ENCODE measurements at regions not wholly inside any gene's neighbourhood (a gene's known extent, or its start where the extent isn't known, plus 50 kb on each side); places are given as distances from the start of the nearest gene placed in this dataset.

GRCh38 chr13:106709522-106709921 lies 141.6 kb upstream of the ARGLU1 start:
- DNase-seq (ENCODE audit: low spot score) = no peak

- DNase-seq (ENCODE audit: low spot score) = no peak
These were observed 134.6 kb upstream of the ARGLU1 start for GRCh38 chr13:106702505-106702904.

- no peak for DNase-seq (ENCODE audit: low spot score)
These were observed 133.9 kb upstream of the ARGLU1 start for GRCh38 chr13:106701771-106702341.

GRCh38 chr13:106700439-106700838 lies 132.5 kb upstream of the ARGLU1 start:
- DNase-seq (ENCODE audit: low spot score) = no peak

GRCh38 chr13:106700007-106700406 lies 132.1 kb upstream of the ARGLU1 start:
- DNase-seq (ENCODE audit: low spot score) = no peak

DNA sequence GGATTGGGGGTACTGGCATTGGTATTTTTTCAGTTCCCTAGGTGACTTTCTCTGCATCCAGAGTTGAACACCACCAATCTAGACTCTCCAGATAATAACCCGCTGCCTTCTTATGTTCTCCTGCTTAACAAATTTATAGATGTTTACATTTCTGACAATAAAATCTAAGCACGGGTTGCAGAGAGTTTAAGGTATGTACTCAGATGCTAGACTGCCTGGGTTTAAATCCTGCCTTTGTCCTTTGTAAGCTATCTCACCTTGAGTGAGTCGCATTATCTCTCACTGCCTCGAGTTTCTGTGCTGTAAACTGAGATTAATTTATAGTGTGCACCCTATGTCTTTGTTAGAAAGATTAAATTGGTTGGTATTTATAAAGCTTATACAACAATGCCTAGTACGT lies 131.4 kb upstream of the ARGLU1 start:
- no peak for DNase-seq (ENCODE audit: low spot score)

DNA sequence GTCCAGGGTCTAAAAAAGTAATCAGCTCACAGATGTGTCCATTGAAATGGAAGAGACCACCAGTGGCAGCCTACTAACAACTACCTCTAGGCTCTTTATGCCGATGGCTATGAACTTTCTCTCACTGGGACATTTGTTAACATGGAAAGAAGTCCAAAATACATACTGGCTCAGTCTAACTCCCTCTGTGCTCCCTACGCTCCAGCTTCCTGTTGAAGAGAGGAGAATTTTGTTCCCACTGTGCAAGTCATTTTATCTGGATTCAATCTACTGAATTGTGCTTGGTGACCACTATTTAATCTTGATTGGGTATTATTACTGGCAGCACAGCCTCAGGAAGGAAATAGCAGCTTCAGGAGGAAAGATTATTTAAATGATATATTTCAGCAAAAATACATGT lies 128.8 kb upstream of the ARGLU1 start:
- DNase-seq (ENCODE audit: low spot score) = no peak

- DNase-seq (ENCODE audit: low spot score) = no peak
These were observed 128.2 kb upstream of the ARGLU1 start for GRCh38 chr13:106696140-106696539.

DNA sequence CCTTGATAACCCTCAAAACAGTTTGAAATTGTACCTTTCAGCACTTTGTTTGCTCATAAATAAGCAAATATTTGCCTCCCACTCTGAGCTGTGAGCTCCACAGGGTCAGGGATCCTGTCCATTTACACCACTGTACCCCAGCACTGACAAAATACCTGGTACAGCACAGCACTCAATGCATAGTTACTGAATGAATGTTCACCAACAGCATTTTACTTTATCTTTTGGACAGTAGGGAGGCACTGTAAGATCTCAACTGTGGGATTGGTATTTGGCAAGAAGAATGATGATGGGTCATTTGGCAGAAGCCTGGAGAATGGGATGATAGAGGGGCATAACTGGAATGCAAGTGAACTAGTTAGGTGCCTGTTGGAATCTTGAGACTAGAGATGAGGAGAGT lies 127.2 kb upstream of the ARGLU1 start:
- DNase-seq (ENCODE audit: low spot score) = no peak

DNA sequence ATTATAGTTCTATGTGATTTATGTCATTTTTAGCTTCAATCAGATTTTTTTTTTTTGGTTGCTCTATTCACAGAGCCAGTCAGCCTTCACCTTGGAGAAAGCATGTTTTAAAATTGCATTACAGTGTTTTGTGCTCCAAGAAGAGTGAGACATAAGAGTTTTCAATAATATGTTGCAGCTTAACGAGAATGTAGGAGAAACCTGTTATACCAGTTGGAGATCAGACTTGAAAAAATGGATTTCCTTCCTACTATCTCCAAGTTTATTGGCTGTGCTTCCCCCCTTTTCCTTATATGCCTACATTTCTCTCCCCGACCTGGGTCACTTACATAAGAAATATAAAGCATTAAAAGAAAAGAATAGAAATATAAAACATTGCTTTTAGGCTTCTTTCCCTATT lies 123.9 kb upstream of the ARGLU1 start:
- no peak for DNase-seq (ENCODE audit: low spot score)

DNA sequence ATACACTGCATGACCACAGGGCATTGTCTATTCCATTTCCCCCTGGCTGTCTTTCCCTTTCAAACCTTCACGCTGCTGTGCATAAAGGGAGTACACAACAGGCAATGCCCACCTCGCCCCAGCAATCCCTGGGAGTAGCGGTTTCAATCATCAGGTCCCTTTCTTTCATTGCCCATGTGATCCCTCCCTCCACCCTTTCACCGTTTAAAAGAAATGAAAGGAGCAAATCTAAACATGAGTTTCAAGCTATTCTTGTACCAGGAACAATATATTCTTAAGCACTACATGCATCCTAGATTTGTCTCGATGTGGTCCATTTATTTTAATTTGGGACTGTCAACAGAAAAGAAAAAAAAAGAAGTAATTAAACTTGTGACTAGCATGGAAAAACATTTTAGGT lies 123.4 kb upstream of the ARGLU1 start:
- DNase-seq (ENCODE audit: low spot score) = no peak

DNA sequence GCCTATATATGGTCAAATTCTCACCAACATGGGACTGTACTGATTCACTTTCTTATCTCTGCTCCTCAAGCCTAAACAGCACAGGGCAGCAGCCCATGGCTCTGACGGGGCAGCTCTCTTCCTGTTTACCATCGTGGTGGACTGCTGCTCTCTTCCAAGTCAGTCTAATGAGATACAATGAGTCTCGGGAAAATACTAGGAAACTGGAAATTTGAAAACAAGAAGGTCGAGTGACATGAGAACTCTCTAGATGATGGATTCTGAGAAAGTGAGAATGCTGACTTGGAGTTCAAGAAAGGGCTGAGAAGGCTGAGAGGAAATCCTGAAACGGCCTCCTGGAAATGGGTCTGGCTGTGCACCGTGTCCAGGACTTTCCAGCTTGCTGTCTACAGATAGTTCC lies 122.8 kb upstream of the ARGLU1 start:
- no peak for DNase-seq (ENCODE audit: low spot score)

GRCh38 chr13:106689906-106690305 lies 122.0 kb upstream of the ARGLU1 start:
- no peak for DNase-seq (ENCODE audit: low spot score)

- no peak for DNase-seq (ENCODE audit: low spot score)
These were observed 121.0 kb upstream of the ARGLU1 start for GRCh38 chr13:106688940-106689339.

GRCh38 chr13:106686163-106686562 lies 118.2 kb upstream of the ARGLU1 start:
- DNase-seq (ENCODE audit: low spot score) = no peak

- no peak for DNase-seq (ENCODE audit: low spot score)
These were observed 117.2 kb upstream of the ARGLU1 start for GRCh38 chr13:106685143-106685542.

- DNase-seq (ENCODE audit: low spot score) = no peak
These were observed 116.0 kb upstream of the ARGLU1 start for GRCh38 chr13:106683918-106684317.

GRCh38 chr13:106683179-106683578 lies 115.2 kb upstream of the ARGLU1 start:
- no peak for DNase-seq (ENCODE audit: low spot score)

DNA sequence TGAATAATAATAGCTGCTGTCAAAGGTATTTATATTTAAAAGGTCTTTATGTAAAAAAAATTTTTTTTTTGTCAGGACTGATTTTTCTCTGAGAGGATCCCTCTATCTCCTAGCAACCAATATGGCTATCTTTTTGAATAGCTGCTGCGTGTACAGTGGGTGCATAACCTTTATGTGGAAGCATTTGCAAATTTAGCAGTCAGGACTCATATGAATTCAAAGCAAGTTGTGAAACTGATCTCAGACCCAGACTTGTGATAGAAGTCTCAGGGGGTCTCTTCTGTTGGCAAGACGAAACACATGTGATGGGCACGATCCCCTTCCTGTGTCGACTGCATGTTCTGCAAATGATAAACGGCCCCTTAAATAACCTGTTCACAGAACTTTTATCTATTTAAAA lies 114.1 kb upstream of the ARGLU1 start:
- DNase-seq (ENCODE audit: low spot score) = no peak

GRCh38 chr13:106681536-106681935 lies 113.6 kb upstream of the ARGLU1 start:
- no peak for DNase-seq (ENCODE audit: low spot score)

- DNase-seq (ENCODE audit: low spot score) = no peak
These were observed 113.0 kb upstream of the ARGLU1 start for GRCh38 chr13:106680796-106681472.

GRCh38 chr13:106678646-106679418 lies 110.9 kb upstream of the ARGLU1 start:
- no peak for DNase-seq (ENCODE audit: low spot score)

GRCh38 chr13:106675311-106675710 lies 107.4 kb upstream of the ARGLU1 start:
- no peak for DNase-seq (ENCODE audit: low spot score)
